ENCODE measurements at regions not wholly inside any gene's neighbourhood (a gene's known extent, or its start where the extent isn't known, plus 50 kb on each side); places are given as distances from the start of the nearest gene placed in this dataset.

- TF ChIP-seq CTCF (IDR thresholded peaks at IDR 0.05; ENCODE audit: low read depth, low read length, poor library complexity, severe bottlenecking) (no peak), EZH2phosphoT487 (IDR thresholded peaks at IDR 0.05; ENCODE audit: borderline replicate concordance, low read length) (no peak)
Observed at GRCh38 chr3:18061737-18062656, 319.6 kb upstream of the TBC1D5 start.
